Astrocyte (in vitro differentiated cells and primary cell): ENCODE measurements at regions not wholly inside any gene's neighbourhood (a gene's known extent, or its start where the extent isn't known, plus 50 kb on each side); places are given as distances from the start of the nearest gene placed in this dataset.

Source experiments
- EZH2 ChIP-seq: IDR thresholded peaks from 2 replicates; pipeline ENCODE4 v1.6.1; 2012; ENCODE audit warnings: mild to moderate bottlenecking, low read length, inconsistent platforms; ENCODE audit not compliant: insufficient read depth
- TF ChIP-seq, protein P1 (sequence below): IDR thresholded peaks from 2 replicates; pipeline ENCODE4 v1.5.1; 2011; ENCODE audit warnings: low read depth, mild to moderate bottlenecking, inconsistent platforms, low read length, moderate library complexity; ENCODE audit not compliant: insufficient read depth

DNA sequence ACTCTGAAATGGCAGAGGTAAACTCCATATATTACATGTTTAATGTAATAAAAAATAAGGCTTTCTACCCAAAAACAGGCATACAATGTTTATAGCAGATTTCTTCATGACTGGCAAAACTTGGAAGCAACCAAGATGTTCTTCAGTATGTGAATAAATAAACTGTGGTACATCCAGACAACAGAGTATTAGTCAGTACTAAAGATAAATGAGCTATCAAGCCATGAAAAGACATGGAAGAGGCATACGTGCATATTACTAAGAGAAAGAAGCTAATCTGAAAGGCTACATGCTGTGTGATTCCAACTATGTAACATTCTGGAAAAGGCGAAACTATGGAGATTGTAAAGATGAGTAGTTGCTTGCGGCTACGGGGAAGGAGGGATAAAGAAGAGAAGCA is 97.4 kb downstream of the OSR1 start:
- TF ChIP-seq, protein P1, sequence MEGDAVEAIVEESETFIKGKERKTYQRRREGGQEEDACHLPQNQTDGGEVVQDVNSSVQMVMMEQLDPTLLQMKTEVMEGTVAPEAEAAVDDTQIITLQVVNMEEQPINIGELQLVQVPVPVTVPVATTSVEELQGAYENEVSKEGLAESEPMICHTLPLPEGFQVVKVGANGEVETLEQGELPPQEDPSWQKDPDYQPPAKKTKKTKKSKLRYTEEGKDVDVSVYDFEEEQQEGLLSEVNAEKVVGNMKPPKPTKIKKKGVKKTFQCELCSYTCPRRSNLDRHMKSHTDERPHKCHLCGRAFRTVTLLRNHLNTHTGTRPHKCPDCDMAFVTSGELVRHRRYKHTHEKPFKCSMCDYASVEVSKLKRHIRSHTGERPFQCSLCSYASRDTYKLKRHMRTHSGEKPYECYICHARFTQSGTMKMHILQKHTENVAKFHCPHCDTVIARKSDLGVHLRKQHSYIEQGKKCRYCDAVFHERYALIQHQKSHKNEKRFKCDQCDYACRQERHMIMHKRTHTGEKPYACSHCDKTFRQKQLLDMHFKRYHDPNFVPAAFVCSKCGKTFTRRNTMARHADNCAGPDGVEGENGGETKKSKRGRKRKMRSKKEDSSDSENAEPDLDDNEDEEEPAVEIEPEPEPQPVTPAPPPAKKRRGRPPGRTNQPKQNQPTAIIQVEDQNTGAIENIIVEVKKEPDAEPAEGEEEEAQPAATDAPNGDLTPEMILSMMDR: no peak
- no peak for TF ChIP-seq EZH2
